Fibroblast of villous mesenchyme (primary cell): ENCODE measurements at regions not wholly inside any gene's neighbourhood (a gene's known extent, or its start where the extent isn't known, plus 50 kb on each side); places are given as distances from the start of the nearest gene placed in this dataset.

Experiments used
- DNase-seq: peaks from one replicate; pipeline ENCODE4 v3.0.0-alpha.2; 2010; ENCODE audit warnings: low read depth
- H3K4me3 ChIP-seq: 2 replicates; pipeline ENCODE4 v1.5.1; 2011; ENCODE audit warnings: low read depth, mild to moderate bottlenecking, low read length
- TF ChIP-seq, protein P1 (sequence below): IDR thresholded peaks from 2 replicates; pipeline ENCODE4 v1.5.1; 2012; ENCODE audit warnings: low read depth, mild to moderate bottlenecking, low read length; ENCODE audit not compliant: insufficient read depth

DNA sequence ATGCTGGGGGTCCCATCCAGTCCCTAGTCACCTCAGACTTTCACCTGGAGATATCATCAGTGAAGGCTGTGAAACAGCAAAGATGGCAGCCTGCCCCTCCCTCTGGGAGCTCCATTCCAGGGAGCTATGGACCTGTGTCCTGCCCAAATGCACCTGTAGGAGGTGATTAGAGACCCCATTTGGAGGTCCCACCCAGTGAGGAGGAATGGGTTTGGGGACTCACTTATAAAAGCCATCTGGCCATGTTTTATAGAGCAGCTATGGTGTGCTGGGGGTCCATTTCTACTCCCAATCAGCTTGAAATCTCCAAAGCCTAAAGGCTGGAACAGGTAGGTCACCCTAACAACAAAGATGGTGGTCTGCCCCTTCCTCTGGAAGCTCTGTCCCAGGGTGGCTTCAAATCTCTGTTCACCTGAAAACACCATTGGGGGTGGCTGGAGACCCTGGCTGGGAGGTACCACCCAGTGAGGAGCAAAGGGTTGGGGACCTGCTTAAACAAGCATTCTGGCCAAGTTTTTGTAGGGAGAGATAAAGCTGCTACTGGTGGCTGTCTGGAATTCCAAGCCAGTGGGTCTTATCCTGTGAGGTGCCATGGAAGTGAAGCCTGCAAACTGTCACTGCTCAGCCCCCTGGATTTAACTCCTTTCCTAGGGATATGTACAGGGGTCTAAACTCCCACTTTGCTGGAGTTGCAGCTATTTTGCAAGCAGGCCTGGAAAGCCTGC lies 182.3 kb downstream of the RASSF9 start:
- no peak overlapping the region for H3K4me3 ChIP-seq
- DNase-seq, result no peak
- TF ChIP-seq, protein P1, sequence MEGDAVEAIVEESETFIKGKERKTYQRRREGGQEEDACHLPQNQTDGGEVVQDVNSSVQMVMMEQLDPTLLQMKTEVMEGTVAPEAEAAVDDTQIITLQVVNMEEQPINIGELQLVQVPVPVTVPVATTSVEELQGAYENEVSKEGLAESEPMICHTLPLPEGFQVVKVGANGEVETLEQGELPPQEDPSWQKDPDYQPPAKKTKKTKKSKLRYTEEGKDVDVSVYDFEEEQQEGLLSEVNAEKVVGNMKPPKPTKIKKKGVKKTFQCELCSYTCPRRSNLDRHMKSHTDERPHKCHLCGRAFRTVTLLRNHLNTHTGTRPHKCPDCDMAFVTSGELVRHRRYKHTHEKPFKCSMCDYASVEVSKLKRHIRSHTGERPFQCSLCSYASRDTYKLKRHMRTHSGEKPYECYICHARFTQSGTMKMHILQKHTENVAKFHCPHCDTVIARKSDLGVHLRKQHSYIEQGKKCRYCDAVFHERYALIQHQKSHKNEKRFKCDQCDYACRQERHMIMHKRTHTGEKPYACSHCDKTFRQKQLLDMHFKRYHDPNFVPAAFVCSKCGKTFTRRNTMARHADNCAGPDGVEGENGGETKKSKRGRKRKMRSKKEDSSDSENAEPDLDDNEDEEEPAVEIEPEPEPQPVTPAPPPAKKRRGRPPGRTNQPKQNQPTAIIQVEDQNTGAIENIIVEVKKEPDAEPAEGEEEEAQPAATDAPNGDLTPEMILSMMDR, result no peak

DNA sequence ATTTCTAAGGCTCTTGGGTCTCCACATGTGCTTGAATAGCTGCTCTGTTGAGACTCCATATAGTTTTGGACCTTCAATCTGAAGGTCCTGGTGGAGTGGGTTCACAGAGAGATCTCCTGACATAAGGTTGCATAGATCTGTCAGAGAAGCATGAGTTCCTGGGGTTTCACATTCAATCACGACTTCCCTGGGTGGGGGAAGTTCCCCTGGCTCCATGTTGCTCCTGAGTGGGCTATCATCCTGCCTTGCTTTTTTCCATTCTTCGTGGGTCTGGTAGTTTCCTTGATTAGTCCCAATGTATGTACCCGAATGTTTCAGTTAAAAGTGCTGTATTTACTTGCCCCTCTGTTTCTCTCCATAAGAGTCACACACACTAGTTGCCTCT lies 181.8 kb downstream of the RASSF9 start:
- no peak overlapping the region for H3K4me3 ChIP-seq
- no peak for DNase-seq
- TF ChIP-seq, protein P1, result no peak

DNA sequence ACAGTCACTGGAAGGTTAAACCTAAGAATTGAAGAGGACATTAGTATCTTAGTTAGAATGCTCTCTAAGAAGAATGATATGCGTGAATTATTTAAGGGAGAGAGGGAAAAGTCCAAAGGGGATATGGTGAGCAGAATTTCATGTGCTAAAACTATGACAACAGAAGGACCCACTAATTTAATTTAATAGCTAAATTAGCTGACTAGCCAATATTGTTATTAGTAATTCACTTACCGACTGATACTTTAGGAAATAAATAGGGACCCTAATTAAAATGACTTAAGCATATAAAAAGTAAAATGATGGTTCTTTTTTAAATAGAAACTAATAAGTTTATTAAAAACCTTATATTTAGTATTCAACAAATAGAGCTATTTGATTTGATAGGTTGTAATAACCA lies 179.6 kb downstream of the RASSF9 start:
- TF ChIP-seq, protein P1, result no peak
- DNase-seq, result no peak
- no peak overlapping the region for H3K4me3 ChIP-seq

DNA sequence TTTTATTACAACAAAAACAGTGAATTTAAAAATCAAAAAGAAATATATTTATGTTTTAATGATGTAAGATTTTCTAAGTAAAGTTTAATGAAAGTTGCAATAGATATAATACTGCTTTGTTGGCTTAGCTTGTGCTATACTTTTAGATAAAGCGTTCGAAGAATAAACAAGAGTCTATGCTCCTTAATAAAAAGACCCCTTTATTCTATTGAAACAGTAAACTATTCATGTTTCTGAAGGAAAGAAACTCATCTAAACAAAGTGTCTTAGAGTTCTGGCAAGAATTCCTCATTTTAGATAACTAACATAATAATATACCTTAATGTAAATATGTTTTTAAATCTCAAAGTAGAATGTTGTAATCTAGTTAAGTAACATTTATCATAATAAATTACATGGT lies 179.0 kb downstream of the RASSF9 start:
- DNase-seq, result no peak
- no peak overlapping the region for H3K4me3 ChIP-seq
- TF ChIP-seq, protein P1, result no peak

DNA sequence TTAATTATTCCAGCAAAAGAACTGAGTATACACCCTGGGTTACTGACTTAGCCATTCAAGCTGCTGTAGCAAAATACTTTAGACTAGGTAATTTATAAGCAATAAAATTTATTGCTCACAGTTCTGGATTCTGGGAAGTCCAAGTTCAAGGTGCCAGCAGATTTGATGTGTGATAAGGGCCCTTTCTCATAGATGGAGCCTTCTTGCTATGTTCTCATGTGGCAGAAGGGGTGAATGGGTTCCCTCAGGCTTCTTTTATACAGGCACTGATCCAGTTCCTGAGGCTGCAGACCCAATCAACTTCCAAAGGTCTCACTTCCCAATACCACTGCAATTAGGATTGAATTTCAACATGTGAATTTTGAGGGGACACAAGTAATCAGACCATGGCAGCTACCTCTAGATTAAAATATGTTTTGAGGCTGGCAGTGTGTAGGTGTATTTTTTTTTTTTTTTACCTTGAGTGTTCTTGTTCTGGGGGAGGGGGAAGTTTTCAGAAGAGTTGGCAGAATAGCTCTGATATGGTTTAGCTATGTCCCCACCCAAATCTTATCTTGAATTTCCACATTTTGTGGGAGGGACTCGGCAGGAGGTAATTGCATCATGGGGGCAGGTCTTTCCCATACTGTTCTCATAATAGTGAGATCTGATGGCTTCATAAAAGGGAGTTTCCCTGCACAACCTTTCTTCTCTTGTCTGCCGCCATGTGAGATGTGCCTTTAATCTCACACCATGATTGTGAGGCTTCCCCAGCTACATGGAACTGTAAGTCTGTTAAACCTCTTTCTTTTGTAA lies 178.2 kb downstream of the RASSF9 start:
- no peak for DNase-seq
- H3K4me3 ChIP-seq, result no peak overlapping the region
- TF ChIP-seq, protein P1, result no peak

DNA sequence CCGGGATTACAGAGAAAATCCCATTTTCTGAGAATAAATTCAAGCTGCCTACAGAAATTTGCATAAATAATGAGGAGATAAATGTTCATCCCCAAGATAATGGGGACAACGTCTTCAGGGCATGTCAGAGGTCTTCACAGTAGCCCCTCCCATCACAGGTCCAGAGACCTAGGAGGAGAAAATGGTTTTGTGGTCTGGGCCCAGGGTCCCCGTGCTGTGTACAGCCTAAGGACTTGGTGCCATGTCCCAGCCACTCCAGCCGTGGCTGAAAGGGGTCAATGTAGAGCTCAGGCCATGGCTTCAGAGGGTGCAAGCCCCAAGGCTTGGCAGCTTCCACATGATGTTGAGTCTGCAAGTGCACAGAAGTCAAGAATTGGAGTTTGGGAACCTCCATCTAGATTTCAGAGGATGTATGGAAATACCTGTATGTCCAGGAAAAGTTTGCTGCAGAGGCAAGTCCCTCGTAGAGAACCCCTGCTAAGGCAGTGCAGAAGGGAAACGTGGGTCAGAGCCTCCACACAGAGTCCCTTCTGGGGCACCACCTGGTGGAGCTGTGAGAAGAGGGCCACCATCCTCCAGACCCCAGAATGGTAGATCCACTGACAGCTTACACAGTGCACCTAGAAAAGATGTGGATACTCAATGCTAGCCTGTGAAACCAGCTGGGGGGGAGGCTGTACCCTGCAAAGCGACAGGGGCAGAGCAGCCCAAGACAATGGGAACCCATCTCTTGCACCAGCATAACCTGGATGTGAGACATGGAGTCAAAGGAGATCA lies 176.3 kb downstream of the RASSF9 start:
- TF ChIP-seq, protein P1, result no peak
- no peak overlapping the region for H3K4me3 ChIP-seq
- DNase-seq, result no peak
